ENCODE measurements at regions not wholly inside any gene's neighbourhood (a gene's known extent, or its start where the extent isn't known, plus 50 kb on each side); places are given as distances from the start of the nearest gene placed in this dataset.

- no peak for TF ChIP-seq FOXP2 (optimal IDR thresholded peaks at IDR 0.05; ENCODE audit: borderline replicate concordance, extremely low read depth, extremely low read length, insufficient read depth)
- TF ChIP-seq POLR2AphosphoS5 (IDR thresholded peaks at IDR 0.05; ENCODE audit: low read depth, low read length) = no peak
- TF ChIP-seq, protein P1, sequence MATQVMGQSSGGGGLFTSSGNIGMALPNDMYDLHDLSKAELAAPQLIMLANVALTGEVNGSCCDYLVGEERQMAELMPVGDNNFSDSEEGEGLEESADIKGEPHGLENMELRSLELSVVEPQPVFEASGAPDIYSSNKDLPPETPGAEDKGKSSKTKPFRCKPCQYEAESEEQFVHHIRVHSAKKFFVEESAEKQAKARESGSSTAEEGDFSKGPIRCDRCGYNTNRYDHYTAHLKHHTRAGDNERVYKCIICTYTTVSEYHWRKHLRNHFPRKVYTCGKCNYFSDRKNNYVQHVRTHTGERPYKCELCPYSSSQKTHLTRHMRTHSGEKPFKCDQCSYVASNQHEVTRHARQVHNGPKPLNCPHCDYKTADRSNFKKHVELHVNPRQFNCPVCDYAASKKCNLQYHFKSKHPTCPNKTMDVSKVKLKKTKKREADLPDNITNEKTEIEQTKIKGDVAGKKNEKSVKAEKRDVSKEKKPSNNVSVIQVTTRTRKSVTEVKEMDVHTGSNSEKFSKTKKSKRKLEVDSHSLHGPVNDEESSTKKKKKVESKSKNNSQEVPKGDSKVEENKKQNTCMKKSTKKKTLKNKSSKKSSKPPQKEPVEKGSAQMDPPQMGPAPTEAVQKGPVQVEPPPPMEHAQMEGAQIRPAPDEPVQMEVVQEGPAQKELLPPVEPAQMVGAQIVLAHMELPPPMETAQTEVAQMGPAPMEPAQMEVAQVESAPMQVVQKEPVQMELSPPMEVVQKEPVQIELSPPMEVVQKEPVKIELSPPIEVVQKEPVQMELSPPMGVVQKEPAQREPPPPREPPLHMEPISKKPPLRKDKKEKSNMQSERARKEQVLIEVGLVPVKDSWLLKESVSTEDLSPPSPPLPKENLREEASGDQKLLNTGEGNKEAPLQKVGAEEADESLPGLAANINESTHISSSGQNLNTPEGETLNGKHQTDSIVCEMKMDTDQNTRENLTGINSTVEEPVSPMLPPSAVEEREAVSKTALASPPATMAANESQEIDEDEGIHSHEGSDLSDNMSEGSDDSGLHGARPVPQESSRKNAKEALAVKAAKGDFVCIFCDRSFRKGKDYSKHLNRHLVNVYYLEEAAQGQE (IDR thresholded peaks at IDR 0.05; ENCODE audit: insufficient read depth in 1 of 2, low read depth in 2 of 2, low read length in 2 of 2) = no peak
- TF ChIP-seq SIN3A (IDR thresholded peaks at IDR 0.05; ENCODE audit: borderline replicate concordance, insufficient read depth, low read length) = no peak
Observed at GRCh38 chr3:187935623-187936156, 190.4 kb upstream of the BCL6 start.

Data from PFSK-1 (cell line).